Coronary artery (tissue), 2 donors: ENCODE measurements at regions not wholly inside any gene's neighbourhood (a gene's known extent, or its start where the extent isn't known, plus 50 kb on each side); places are given as distances from the start of the nearest gene placed in this dataset.

ENCODE experiments used
- DNase-seq: peaks from one replicate; pipeline ENCODE4 v3.0.0-alpha.2; 2017; ENCODE audit warnings: low spot score
- H3K27ac ChIP-seq, 2 donors: fragments of 200-600 bp; sonication (generic); one replicate each; pipeline ENCODE4 v1.5.1; 2016 to 2019
- H3K4me3 ChIP-seq: fragments of 200-600 bp; sonication (generic); 2 replicates; pipeline ENCODE4 v1.5.1; 2016; ENCODE audit warnings: mild to moderate bottlenecking, moderate library complexity
- CTCF ChIP-seq: fragments of 200-600 bp; sonication (generic); IDR thresholded peaks from one replicate; pipeline ENCODE4 v1.5.1; 2019; ENCODE audit warnings: antibody characterized with exemption

- no peak for TF ChIP-seq CTCF
- Histone ChIP-seq H3K27ac (no peak overlapping the region), H3K4me3 (no peak overlapping the region)
- no peak for DNase-seq
These were observed 156.1 kb downstream of the LURAP1L start for GRCh38 chr9:12930906-12931305.

DNA sequence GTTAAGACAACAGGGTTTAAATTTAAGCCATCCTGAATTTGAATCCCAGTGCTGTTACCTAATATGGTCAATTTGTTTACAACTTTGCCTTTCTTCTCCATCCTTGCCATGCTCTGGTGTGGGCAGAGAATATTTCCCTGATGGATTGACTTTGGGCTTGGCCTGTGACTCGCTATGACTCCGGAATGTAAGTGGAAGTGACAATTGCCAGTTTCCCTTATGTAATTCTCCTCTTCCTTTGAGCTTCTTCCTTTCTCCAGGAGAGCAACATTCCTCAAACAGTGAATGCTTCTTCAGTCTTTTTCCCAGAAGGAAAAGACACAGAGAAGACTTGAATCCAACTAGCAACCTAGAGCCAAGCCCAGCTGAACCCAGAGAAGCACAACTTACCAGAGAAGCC lies 159.1 kb downstream of the LURAP1L start:
- no peak for TF ChIP-seq CTCF
- no peak overlapping the region for H3K4me3 ChIP-seq
- peak overlapping the region in 1 of 2 donors; percentile 56 for H3K27ac ChIP-seq
- no peak for DNase-seq

DNA sequence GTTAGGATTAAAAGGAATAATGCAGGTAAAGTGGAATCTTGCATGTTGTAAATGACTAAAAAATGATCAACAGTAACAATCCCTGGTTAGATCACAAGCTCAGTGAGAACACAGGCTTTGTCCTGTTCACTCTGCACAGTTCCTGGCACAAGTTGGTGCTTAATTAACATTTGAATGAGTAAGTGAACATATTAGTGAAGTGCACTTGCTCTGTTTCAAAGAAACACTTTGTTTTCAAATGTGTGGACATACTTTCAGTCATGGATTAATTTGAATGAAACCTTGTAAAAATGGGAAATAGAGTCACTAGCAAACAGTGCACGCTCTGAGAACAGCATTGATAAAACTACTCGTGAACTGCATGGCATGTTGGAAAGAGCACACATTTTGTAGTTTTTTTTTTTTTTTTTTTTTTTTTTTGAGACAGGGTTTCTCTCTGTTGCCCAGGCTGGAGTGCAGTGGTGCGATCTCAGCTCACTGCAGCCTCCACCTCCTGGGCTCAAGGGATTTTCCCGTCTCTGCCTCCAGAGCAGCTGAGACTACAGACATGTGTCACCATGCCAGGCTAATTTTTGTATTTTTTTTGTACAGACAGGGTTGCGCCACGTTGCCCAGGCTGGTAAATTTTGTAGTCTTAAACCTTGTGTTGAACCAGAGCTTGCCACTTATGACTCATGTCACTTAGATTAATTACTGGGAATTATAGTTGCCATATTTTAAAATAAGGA lies 159.9 kb downstream of the LURAP1L start:
- Histone ChIP-seq H3K27ac (peak overlapping the region in 1 of 2 donors; percentile 56), H3K4me3 (no peak overlapping the region)
- no peak for TF ChIP-seq CTCF
- DNase-seq, result no peak

- peak overlapping the region in 1 of 2 donors; percentile 25 for H3K27ac ChIP-seq
- TF ChIP-seq CTCF, result no peak
- no peak for DNase-seq
- no peak overlapping the region for H3K4me3 ChIP-seq
These were observed 160.9 kb downstream of the LURAP1L start for GRCh38 chr9:12935714-12936113.

GRCh38 chr9:12954441-12954840 lies 179.6 kb downstream of the LURAP1L start:
- TF ChIP-seq CTCF, result no peak
- no peak overlapping the region for H3K27ac ChIP-seq

GRCh38 chr9:12955510-12956163 lies 180.8 kb downstream of the LURAP1L start:
- TF ChIP-seq CTCF, result no peak
- DNase-seq, result no peak
- H3K27ac ChIP-seq, result peak overlapping the region in 1 of 2 donors; percentile 40
- H3K4me3 ChIP-seq, result no peak overlapping the region

More at GRCh38 chr9:12954441-12954840, 179.6 kb downstream of the LURAP1L start:
- DNase-seq, result no peak
- no peak overlapping the region for H3K4me3 ChIP-seq

- no peak for TF ChIP-seq CTCF
- H3K4me3 ChIP-seq, result no peak overlapping the region
- H3K27ac ChIP-seq, result peak overlapping the region in 1 of 2 donors; percentile 40
- no peak for DNase-seq
These were observed 181.4 kb downstream of the LURAP1L start for GRCh38 chr9:12956261-12956660.
